ENCODE measurements at regions not wholly inside any gene's neighbourhood (a gene's known extent, or its start where the extent isn't known, plus 50 kb on each side); places are given as distances from the start of the nearest gene placed in this dataset.

- H3K9me3 Mint-ChIP-seq (ENCODE audit: unreplicated experiment), result peaks cover 2% of the 10 kb centered on the region
- H3K4me3 Mint-ChIP-seq (ENCODE audit: unreplicated experiment), result no peak overlapping the region
- no peaks in the 10 kb centered on the region for H3K27me3 Mint-ChIP-seq (ENCODE audit: unreplicated experiment)
- peak overlapping the region; percentile 80 for H3K27ac Mint-ChIP-seq (ENCODE audit: unreplicated experiment)
- H3K36me3 Mint-ChIP-seq (ENCODE audit: unreplicated experiment), result no peaks in the 10 kb centered on the region
- H3K4me1 Mint-ChIP-seq (ENCODE audit: low read depth, unreplicated experiment), result peaks cover 26% of the 10 kb centered on the region
- TF ChIP-seq CTCF (IDR thresholded peaks at IDR 0.05; ENCODE audit: partially characterized antibody, unreplicated experiment), result no peak
- DNase-seq, result no peak
Observed at GRCh38 chr5:124891179-124891578, 144.7 kb upstream of the ZNF608 start.

GRCh38 chr5:124892185-124892848, 145.9 kb upstream of the ZNF608 start:
- no peak for DNase-seq
- no peaks in the 10 kb centered on the region for H3K36me3 Mint-ChIP-seq (ENCODE audit: unreplicated experiment)
- no peak overlapping the region for H3K27ac Mint-ChIP-seq (ENCODE audit: unreplicated experiment)
- peaks cover 26% of the 10 kb centered on the region for H3K4me1 Mint-ChIP-seq (ENCODE audit: low read depth, unreplicated experiment)
- TF ChIP-seq CTCF (IDR thresholded peaks at IDR 0.05; ENCODE audit: partially characterized antibody, unreplicated experiment), result no peak
- peaks cover 3% of the 10 kb centered on the region for H3K9me3 Mint-ChIP-seq (ENCODE audit: unreplicated experiment)
- no peaks in the 10 kb centered on the region for H3K27me3 Mint-ChIP-seq (ENCODE audit: unreplicated experiment)
- no peak overlapping the region for H3K4me3 Mint-ChIP-seq (ENCODE audit: unreplicated experiment)

DNA sequence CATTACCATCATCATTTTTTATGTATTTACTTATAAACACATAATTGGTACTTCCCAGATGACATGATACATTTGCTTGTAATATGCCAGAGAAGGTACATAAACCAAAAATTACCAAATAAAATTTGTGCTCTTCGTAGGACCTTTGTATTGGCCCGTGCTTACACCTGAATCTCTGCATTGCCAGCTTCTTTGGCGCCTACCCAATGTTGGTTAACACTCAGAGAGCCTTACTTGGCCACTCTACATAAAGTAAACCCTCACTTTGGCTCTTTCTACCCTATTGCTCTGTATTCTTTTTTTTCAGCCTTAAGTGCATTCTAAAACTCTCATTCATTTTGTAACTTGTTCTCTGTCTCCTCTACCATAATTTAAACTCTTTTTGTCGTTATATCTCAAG, 148.1 kb upstream of the ZNF608 start:
- Mint-ChIP-seq H3K4me1 (ENCODE audit: low read depth, unreplicated experiment) (peaks cover 6% of the 10 kb centered on the region), H3K4me3 (ENCODE audit: unreplicated experiment) (no peak overlapping the region), H3K9me3 (ENCODE audit: unreplicated experiment) (peaks cover 2% of the 10 kb centered on the region), H3K27ac (ENCODE audit: unreplicated experiment) (no peak overlapping the region), H3K27me3 (ENCODE audit: unreplicated experiment) (no peaks in the 10 kb centered on the region), H3K36me3 (ENCODE audit: unreplicated experiment) (no peaks in the 10 kb centered on the region)
- no peak for DNase-seq
- no peak for TF ChIP-seq CTCF (IDR thresholded peaks at IDR 0.05; ENCODE audit: partially characterized antibody, unreplicated experiment)

GRCh38 chr5:124895236-124895635, 148.8 kb upstream of the ZNF608 start:
- peaks cover 4% of the 10 kb centered on the region for H3K4me1 Mint-ChIP-seq (ENCODE audit: low read depth, unreplicated experiment)
- H3K36me3 Mint-ChIP-seq (ENCODE audit: unreplicated experiment), result no peaks in the 10 kb centered on the region
- no peak overlapping the region for H3K27ac Mint-ChIP-seq (ENCODE audit: unreplicated experiment)
- no peak for DNase-seq
- no peak overlapping the region for H3K4me3 Mint-ChIP-seq (ENCODE audit: unreplicated experiment)
- H3K9me3 Mint-ChIP-seq (ENCODE audit: unreplicated experiment), result peaks cover 4% of the 10 kb centered on the region
- H3K27me3 Mint-ChIP-seq (ENCODE audit: unreplicated experiment), result no peaks in the 10 kb centered on the region
- TF ChIP-seq CTCF (IDR thresholded peaks at IDR 0.05; ENCODE audit: partially characterized antibody, unreplicated experiment), result no peak

- Mint-ChIP-seq H3K4me1 (ENCODE audit: low read depth, unreplicated experiment) (peaks cover 20% of the 10 kb centered on the region), H3K27me3 (ENCODE audit: unreplicated experiment) (no peaks in the 10 kb centered on the region), H3K36me3 (ENCODE audit: unreplicated experiment) (no peaks in the 10 kb centered on the region), H3K27ac (ENCODE audit: unreplicated experiment) (no peak overlapping the region), H3K9me3 (ENCODE audit: unreplicated experiment) (peaks cover 4% of the 10 kb centered on the region), H3K4me3 (ENCODE audit: unreplicated experiment) (no peak overlapping the region)
- DNase-seq, result no peak
- no peak for TF ChIP-seq CTCF (IDR thresholded peaks at IDR 0.05; ENCODE audit: partially characterized antibody, unreplicated experiment)
Observed at GRCh38 chr5:124901081-124901480, 154.6 kb upstream of the ZNF608 start.

Data from glutamatergic neuron (in vitro differentiated cells).